ENCODE measurements at regions not wholly inside any gene's neighbourhood (a gene's known extent, or its start where the extent isn't known, plus 50 kb on each side); places are given as distances from the start of the nearest gene placed in this dataset.

DNA sequence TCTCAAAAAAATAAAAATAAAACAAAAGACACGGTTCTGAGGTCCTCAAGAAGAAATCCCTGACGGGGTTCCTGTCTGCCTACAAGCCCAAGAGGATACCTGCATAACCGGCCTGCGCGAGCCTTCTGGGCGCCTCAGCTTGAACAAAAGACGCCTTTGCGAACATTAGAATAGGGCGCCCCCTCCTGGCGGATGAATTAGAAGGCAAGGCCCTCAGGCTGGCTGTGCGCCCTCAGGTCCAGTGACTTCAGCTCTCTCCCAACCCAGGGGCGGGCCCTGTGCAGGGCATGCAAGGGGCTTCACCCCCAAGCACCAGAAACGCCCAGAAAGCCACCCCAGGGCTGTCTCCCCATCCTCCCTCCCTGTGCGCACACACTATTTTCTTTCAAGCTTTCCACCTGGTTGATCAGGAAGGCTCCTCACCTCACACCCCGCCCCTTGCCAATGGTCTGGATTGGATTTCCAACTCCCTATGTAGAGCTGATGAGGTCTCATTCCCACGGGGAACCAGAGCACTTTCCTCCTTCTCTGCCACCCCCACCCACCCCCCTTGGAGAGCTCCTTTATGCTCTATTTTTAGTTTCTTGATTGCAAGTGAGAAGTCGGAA lies 273.3 kb downstream of the BUD13 start:
- ChIA-PET POLR2A (no interaction called here), CTCF (interaction anchor here (0.6 to 1.8 kb wide), 17 partner anchors 11 to 856 kb away, joined by 3 to 23 read pairs (median 3); no protein-coding TSS in a partner anchor)
- no peaks in the 10 kb centered on the region for H3K9me3 ChIP-seq
- Mint-ChIP-seq H3K27me3 (ENCODE audit: insufficient read depth, unreplicated experiment) (peaks cover 3% of the 10 kb centered on the region), H3K4me1 (ENCODE audit: low read depth, unreplicated experiment) (no peaks in the 10 kb centered on the region), H3K27ac (ENCODE audit: unreplicated experiment) (no peak overlapping the region), H3K4me3 (ENCODE audit: unreplicated experiment) (no peak overlapping the region), H3K36me3 (ENCODE audit: insufficient read depth, unreplicated experiment) (no peaks in the 10 kb centered on the region), H3K9me3 (ENCODE audit: unreplicated experiment) (no peaks in the 10 kb centered on the region)
- no peaks in the 10 kb centered on the region for H3K36me3 ChIP-seq (ENCODE audit: control insufficient read depth, insufficient read depth, low read length)
- peak; percentile 86 to 93 for TF ChIP-seq CTCF (IDR thresholded peaks at IDR 0.05; ENCODE audit: insufficient read depth in 1 of 2, low read depth in 1 of 2, low read length in 1 of 2, severe bottlenecking in 1 of 2, unreplicated experiment in 1 of 2)
- intact Hi-C loops (cut with micrococcal nuclease; ENCODE audit: unreplicated experiment): loop anchor here (1.0 to 5.0 kb wide), 4 partner anchors 45 to 227 kb away; no protein-coding TSS in a partner anchor
- H3K27me3 ChIP-seq (replicated peaks; ENCODE audit: control insufficient read depth, insufficient read depth, low read length): no peaks in the 10 kb centered on the region
- no TSS peak for BruUV-seq (replicated peaks)
- H3K4me3 ChIP-seq (ENCODE audit: low read depth, low read length): no peak overlapping the region
- H3K4me1 ChIP-seq: peaks cover 7% of the 10 kb centered on the region; the same call in 1 of the 2 replicates
- peak; percentile 89 to 92 for DNase-seq

DNA sequence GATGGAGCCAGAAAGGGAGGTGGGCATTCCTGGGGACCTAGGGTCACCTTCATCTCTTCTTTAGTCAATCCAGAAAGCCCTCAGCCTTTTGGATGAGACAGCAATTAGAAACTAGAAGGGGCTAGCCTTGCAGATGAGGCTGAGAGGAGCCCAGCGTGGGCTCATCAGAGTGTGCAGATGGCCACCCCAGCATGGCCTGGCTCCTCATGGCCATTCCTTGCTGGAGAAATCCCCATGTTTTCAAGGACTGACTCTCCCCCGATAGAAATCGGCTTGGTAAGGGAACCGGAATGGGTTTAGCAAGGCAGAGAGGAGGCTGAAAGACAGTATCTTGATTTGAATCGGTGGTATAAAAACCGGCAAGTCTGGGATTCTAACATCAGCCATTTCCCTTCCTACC lies 274.6 kb downstream of the BUD13 start:
- Mint-ChIP-seq H3K4me1 (ENCODE audit: low read depth, unreplicated experiment) (no peaks in the 10 kb centered on the region), H3K27me3 (ENCODE audit: insufficient read depth, unreplicated experiment) (peaks cover 3% of the 10 kb centered on the region), H3K4me3 (ENCODE audit: unreplicated experiment) (no peak overlapping the region), H3K36me3 (ENCODE audit: insufficient read depth, unreplicated experiment) (no peaks in the 10 kb centered on the region), H3K9me3 (ENCODE audit: unreplicated experiment) (no peaks in the 10 kb centered on the region), H3K27ac (ENCODE audit: unreplicated experiment) (no peak overlapping the region)
- Histone ChIP-seq H3K4me3 (ENCODE audit: low read depth, low read length) (no peak overlapping the region), H3K36me3 (ENCODE audit: control insufficient read depth, insufficient read depth, low read length) (no peaks in the 10 kb centered on the region), H3K9me3 (no peaks in the 10 kb centered on the region), H3K4me1 (peaks cover 7% of the 10 kb centered on the region; the same call in 1 of the 2 replicates), H3K27me3 (replicated peaks; ENCODE audit: control insufficient read depth, insufficient read depth, low read length) (no peaks in the 10 kb centered on the region)
- DNase-seq: no peak
- intact Hi-C loops (cut with micrococcal nuclease; ENCODE audit: unreplicated experiment): loop anchor here (5.0 kb wide), 1 partner anchor 121 kb away; no protein-coding TSS in a partner anchor
- ChIA-PET POLR2A (no interaction called here), CTCF (interaction anchor here (1.8 kb wide), 1 partner anchor 217 kb away, joined by 10 read pairs; no protein-coding TSS in a partner anchor)
- TF ChIP-seq CTCF (IDR thresholded peaks at IDR 0.05; ENCODE audit: insufficient read depth in 1 of 2, low read depth in 1 of 2, low read length in 1 of 2, severe bottlenecking in 1 of 2, unreplicated experiment in 1 of 2): no peak
- no TSS peak for BruUV-seq (replicated peaks)

GRCh38 chr11:116492600-116492999 lies 280.2 kb downstream of the BUD13 start:
- no peaks in the 10 kb centered on the region for H3K9me3 Mint-ChIP-seq (ENCODE audit: unreplicated experiment)
- no TSS peak for BruUV-seq (replicated peaks)
- POLR2A ChIA-PET: no interaction called here

More at GRCh38 chr11:116492600-116492999, 280.2 kb downstream of the BUD13 start:
- intact Hi-C loops (cut with micrococcal nuclease; ENCODE audit: unreplicated experiment): no loop called here
- CTCF ChIA-PET: no interaction called here
- H3K4me1 ChIP-seq: no peaks in the 10 kb centered on the region
- Mint-ChIP-seq H3K4me3 (ENCODE audit: unreplicated experiment) (no peak overlapping the region), H3K27ac (ENCODE audit: unreplicated experiment) (no peak overlapping the region), H3K36me3 (ENCODE audit: insufficient read depth, unreplicated experiment) (no peaks in the 10 kb centered on the region), H3K27me3 (ENCODE audit: insufficient read depth, unreplicated experiment) (peaks cover 14% of the 10 kb centered on the region), H3K4me1 (ENCODE audit: low read depth, unreplicated experiment) (no peaks in the 10 kb centered on the region)
- H3K36me3 ChIP-seq (ENCODE audit: control insufficient read depth, insufficient read depth, low read length): no peaks in the 10 kb centered on the region
- H3K27me3 ChIP-seq (replicated peaks; ENCODE audit: control insufficient read depth, insufficient read depth, low read length): peaks cover 1% of the 10 kb centered on the region; the same call in 1 of the 2 replicates
- no peaks in the 10 kb centered on the region for H3K9me3 ChIP-seq
- H3K4me3 ChIP-seq (ENCODE audit: low read depth, low read length): no peak overlapping the region
- no peak for DNase-seq
- TF ChIP-seq CTCF (IDR thresholded peaks at IDR 0.05; ENCODE audit: insufficient read depth in 1 of 2, low read depth in 1 of 2, low read length in 1 of 2, severe bottlenecking in 1 of 2, unreplicated experiment in 1 of 2): no peak

All from Caco-2 (cell line).